GM23338 (cell line): ENCODE measurements at regions not wholly inside any gene's neighbourhood (a gene's known extent, or its start where the extent isn't known, plus 50 kb on each side); places are given as distances from the start of the nearest gene placed in this dataset.

Source experiments
- ATAC-seq: fragments of 200-7000 bp; cut with Tn5 transposase; 3 replicates; pipeline ENCODE4 v1.9.1; 2020
- DNase-seq: peaks from one replicate; pipeline ENCODE4 v3.0.0-alpha.2; 2015; ENCODE audit warnings: low spot score
- H2AFZ ChIP-seq: fragments of 200-600 bp; sonication (generic); 2 replicates; pipeline ENCODE4 v1.8.0; 2016; ENCODE audit warnings: antibody characterized with exemption, mild to moderate bottlenecking, moderate library complexity
- H3F3A ChIP-seq: fragments of 200-600 bp; sonication (generic); replicated peaks from 2 replicates; pipeline ENCODE4 v1.8.0; 2017; ENCODE audit warnings: antibody characterized with exemption, mixed run types, low read depth
- H3K27ac ChIP-seq: fragments of 200-600 bp; sonication (generic); 2 replicates; pipeline ENCODE4 v1.6.1; 2016; ENCODE audit warnings: low read depth
- H3K27me3 ChIP-seq: fragments of 200-600 bp; sonication (generic); 2 replicates; pipeline ENCODE4 v1.8.0; 2016; ENCODE audit warnings: mild to moderate bottlenecking, mixed run types, moderate library complexity; ENCODE audit not compliant: insufficient read depth
- H3K36me3 ChIP-seq: fragments of 200-600 bp; sonication (generic); 2 replicates; pipeline ENCODE4 v1.8.0; 2016; ENCODE audit warnings: mild to moderate bottlenecking; ENCODE audit not compliant: insufficient read depth
- H3K4me1 ChIP-seq: fragments of 200-600 bp; sonication (generic); 2 replicates; pipeline ENCODE4 v1.8.0; 2016; ENCODE audit warnings: mild to moderate bottlenecking, moderate library complexity; ENCODE audit not compliant: insufficient read depth
- H3K4me2 ChIP-seq: fragments of 200-600 bp; sonication (generic); 2 replicates; pipeline ENCODE4 v1.7.1; 2017; ENCODE audit warnings: mixed run types
- H3K4me3 ChIP-seq: fragments of 200-600 bp; sonication (generic); 2 replicates; pipeline ENCODE4 v1.6.1; 2016; ENCODE audit warnings: mixed run types
- H3K79me2 ChIP-seq: fragments of 200-600 bp; sonication (generic); replicated peaks from 2 replicates; pipeline ENCODE4 v1.8.0; 2017; ENCODE audit warnings: mild to moderate bottlenecking; ENCODE audit not compliant: insufficient read depth
- H3K9me2 ChIP-seq: fragments of 200-600 bp; sonication (generic); 2 replicates; pipeline ENCODE4 v1.8.0; 2017; ENCODE audit not compliant: insufficient read depth
- H4K20me1 ChIP-seq: fragments of 200-600 bp; sonication (generic); replicated peaks from 2 replicates; pipeline ENCODE4 v1.8.0; 2017; ENCODE audit warnings: mild to moderate bottlenecking; ENCODE audit not compliant: insufficient read depth
- H3K27ac Mint-ChIP-seq: 2 replicates; pipeline ENCODE4 v1.8.0; 2020; ENCODE audit warnings: inconsistent platforms, mild to moderate bottlenecking, moderate library complexity, mixed read lengths
- H3K27me3 Mint-ChIP-seq: 3 replicates; pipeline ENCODE4 v1.8.0; 2022; ENCODE audit warnings: low read depth, mild to moderate bottlenecking, moderate library complexity, mixed read lengths, inconsistent platforms; ENCODE audit not compliant: insufficient read depth, poor library complexity
- H3K36me3 Mint-ChIP-seq: 3 replicates; pipeline ENCODE4 v1.8.0; 2021; ENCODE audit warnings: low read depth, mild to moderate bottlenecking, inconsistent platforms, moderate library complexity, mixed read lengths
- H3K4me1 Mint-ChIP-seq: 3 replicates; pipeline ENCODE4 v1.8.0; 2020; ENCODE audit warnings: mild to moderate bottlenecking, inconsistent platforms, mixed read lengths
- H3K4me3 Mint-ChIP-seq: 3 replicates; pipeline ENCODE4 v1.8.0; 2021; ENCODE audit warnings: moderate library complexity, mild to moderate bottlenecking, inconsistent platforms, mixed read lengths
- H3K9me3 Mint-ChIP-seq: 3 replicates; pipeline ENCODE4 v1.8.0; 2020; ENCODE audit warnings: moderate library complexity, mild to moderate bottlenecking, inconsistent platforms, mixed read lengths
- EZH2phosphoT487 ChIP-seq: fragments of 200-600 bp; sonication (generic); IDR thresholded peaks from one replicate; pipeline ENCODE4 v1.8.1; 2018; ENCODE audit warnings: antibody characterized with exemption; ENCODE audit not compliant: unreplicated experiment
- STAT1 ChIP-seq: IDR thresholded peaks from one replicate; pipeline ENCODE4 v1.6.1; 2016; ENCODE audit warnings: antibody characterized with exemption; ENCODE audit not compliant: unreplicated experiment
- TF ChIP-seq, protein P1 (sequence below): fragments of 250-450 bp; sonication (Bioruptor Pico); IDR thresholded peaks from 2 replicates; pipeline ENCODE4 v1.5.0; 2020; ENCODE audit warnings: mild to moderate bottlenecking, moderate library complexity
- TF ChIP-seq, protein P2 (sequence below), 2 experiments: fragments of 200-600 bp in 1 of 2; sonication (generic) in 1 of 2; conservative IDR thresholded peaks; 2 replicates each; pipeline versions ENCODE4 v1.5.1 to v1.6.1; 2016 to 2017; ENCODE audit warnings: antibody characterized with exemption in 2 of 2, low read depth in 2 of 2, mild to moderate bottlenecking in 2 of 2, moderate library complexity in 1 of 2
- TF ChIP-seq, protein P3 (sequence below): IDR thresholded peaks from 2 replicates; pipeline ENCODE4 v1.6.1; 2016; ENCODE audit warnings: antibody characterized with exemption

GRCh38 chr11:121748068-121748467 lies 295.3 kb upstream of the SORL1-AS1 start (continued):
- TF ChIP-seq, protein P1, sequence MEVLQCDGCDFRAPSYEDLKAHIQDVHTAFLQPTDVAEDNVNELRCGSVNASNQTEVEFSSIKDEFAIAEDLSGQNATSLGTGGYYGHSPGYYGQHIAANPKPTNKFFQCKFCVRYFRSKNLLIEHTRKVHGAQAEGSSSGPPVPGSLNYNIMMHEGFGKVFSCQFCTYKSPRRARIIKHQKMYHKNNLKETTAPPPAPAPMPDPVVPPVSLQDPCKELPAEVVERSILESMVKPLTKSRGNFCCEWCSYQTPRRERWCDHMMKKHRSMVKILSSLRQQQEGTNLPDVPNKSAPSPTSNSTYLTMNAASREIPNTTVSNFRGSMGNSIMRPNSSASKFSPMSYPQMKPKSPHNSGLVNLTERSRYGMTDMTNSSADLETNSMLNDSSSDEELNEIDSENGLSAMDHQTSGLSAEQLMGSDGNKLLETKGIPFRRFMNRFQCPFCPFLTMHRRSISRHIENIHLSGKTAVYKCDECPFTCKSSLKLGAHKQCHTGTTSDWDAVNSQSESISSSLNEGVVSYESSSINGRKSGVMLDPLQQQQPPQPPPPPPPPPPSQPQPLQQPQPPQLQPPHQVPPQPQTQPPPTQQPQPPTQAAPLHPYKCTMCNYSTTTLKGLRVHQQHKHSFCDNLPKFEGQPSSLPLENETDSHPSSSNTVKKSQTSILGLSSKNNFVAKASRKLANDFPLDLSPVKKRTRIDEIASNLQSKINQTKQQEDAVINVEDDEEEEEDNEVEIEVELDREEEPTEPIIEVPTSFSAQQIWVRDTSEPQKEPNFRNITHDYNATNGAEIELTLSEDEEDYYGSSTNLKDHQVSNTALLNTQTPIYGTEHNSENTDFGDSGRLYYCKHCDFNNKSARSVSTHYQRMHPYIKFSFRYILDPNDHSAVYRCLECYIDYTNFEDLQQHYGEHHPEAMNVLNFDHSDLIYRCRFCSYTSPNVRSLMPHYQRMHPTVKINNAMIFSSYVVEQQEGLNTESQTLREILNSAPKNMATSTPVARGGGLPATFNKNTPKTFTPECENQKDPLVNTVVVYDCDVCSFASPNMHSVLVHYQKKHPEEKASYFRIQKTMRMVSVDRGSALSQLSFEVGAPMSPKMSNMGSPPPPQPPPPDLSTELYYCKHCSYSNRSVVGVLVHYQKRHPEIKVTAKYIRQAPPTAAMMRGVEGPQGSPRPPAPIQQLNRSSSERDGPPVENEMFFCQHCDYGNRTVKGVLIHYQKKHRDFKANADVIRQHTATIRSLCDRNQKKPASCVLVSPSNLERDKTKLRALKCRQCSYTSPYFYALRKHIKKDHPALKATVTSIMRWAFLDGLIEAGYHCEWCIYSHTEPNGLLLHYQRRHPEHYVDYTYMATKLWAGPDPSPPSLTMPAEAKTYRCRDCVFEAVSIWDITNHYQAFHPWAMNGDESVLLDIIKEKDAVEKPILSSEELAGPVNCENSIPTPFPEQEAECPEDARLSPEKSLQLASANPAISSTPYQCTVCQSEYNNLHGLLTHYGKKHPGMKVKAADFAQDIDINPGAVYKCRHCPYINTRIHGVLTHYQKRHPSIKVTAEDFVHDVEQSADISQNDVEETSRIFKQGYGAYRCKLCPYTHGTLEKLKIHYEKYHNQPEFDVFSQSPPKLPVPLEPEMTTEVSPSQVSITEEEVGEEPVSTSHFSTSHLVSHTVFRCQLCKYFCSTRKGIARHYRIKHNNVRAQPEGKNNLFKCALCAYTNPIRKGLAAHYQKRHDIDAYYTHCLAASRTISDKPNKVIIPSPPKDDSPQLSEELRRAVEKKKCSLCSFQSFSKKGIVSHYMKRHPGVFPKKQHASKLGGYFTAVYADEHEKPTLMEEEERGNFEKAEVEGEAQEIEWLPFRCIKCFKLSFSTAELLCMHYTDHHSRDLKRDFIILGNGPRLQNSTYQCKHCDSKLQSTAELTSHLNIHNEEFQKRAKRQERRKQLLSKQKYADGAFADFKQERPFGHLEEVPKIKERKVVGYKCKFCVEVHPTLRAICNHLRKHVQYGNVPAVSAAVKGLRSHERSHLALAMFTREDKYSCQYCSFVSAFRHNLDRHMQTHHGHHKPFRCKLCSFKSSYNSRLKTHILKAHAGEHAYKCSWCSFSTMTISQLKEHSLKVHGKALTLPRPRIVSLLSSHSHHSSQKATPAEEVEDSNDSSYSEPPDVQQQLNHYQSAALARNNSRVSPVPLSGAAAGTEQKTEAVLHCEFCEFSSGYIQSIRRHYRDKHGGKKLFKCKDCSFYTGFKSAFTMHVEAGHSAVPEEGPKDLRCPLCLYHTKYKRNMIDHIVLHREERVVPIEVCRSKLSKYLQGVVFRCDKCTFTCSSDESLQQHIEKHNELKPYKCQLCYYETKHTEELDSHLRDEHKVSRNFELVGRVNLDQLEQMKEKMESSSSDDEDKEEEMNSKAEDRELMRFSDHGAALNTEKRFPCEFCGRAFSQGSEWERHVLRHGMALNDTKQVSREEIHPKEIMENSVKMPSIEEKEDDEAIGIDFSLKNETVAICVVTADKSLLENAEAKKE (CRISPR knock-in tag), result no peak
- no peak for TF ChIP-seq EZH2phosphoT487

GRCh38 chr11:121743285-121743684 lies 290.5 kb upstream of the SORL1-AS1 start:
- Histone ChIP-seq H3F3A (no peaks in the 10 kb centered on the region), H3K4me3 (no peak overlapping the region), H3K27ac (no peak overlapping the region), H3K27me3 (no peaks in the 10 kb centered on the region), H3K79me2 (no peaks in the 10 kb centered on the region), H4K20me1 (no peaks in the 10 kb centered on the region), H3K9me2 (peaks cover 7% of the 10 kb centered on the region; the same call in 1 of the 2 replicates), H3K36me3 (peaks cover 7% of the 10 kb centered on the region), H3K4me1 (no peaks in the 10 kb centered on the region), H2AFZ (no peak overlapping the region), H3K4me2 (no peak overlapping the region)
- Mint-ChIP-seq H3K9me3 (peaks cover 16% of the 10 kb centered on the region; the same call in 2 of the 3 replicates), H3K27me3 (peaks cover 2% of the 10 kb centered on the region), H3K4me1 (no peaks in the 10 kb centered on the region), H3K36me3 (peaks cover 5% of the 10 kb centered on the region; the same call in 1 of the 3 replicates), H3K4me3 (no peak overlapping the region), H3K27ac (no peak overlapping the region)
- ATAC-seq (no peak), DNase-seq (no peak)
- TF ChIP-seq, protein P1 (CRISPR knock-in tag), result no peak
- TF ChIP-seq, protein P2, sequence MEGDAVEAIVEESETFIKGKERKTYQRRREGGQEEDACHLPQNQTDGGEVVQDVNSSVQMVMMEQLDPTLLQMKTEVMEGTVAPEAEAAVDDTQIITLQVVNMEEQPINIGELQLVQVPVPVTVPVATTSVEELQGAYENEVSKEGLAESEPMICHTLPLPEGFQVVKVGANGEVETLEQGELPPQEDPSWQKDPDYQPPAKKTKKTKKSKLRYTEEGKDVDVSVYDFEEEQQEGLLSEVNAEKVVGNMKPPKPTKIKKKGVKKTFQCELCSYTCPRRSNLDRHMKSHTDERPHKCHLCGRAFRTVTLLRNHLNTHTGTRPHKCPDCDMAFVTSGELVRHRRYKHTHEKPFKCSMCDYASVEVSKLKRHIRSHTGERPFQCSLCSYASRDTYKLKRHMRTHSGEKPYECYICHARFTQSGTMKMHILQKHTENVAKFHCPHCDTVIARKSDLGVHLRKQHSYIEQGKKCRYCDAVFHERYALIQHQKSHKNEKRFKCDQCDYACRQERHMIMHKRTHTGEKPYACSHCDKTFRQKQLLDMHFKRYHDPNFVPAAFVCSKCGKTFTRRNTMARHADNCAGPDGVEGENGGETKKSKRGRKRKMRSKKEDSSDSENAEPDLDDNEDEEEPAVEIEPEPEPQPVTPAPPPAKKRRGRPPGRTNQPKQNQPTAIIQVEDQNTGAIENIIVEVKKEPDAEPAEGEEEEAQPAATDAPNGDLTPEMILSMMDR (conservative IDR thresholded peaks at IDR 0.05; ENCODE audit: low read depth in 2 of 2), result no peak
- TF ChIP-seq, protein P3, sequence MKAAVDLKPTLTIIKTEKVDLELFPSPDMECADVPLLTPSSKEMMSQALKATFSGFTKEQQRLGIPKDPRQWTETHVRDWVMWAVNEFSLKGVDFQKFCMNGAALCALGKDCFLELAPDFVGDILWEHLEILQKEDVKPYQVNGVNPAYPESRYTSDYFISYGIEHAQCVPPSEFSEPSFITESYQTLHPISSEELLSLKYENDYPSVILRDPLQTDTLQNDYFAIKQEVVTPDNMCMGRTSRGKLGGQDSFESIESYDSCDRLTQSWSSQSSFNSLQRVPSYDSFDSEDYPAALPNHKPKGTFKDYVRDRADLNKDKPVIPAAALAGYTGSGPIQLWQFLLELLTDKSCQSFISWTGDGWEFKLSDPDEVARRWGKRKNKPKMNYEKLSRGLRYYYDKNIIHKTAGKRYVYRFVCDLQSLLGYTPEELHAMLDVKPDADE, result no peak
- TF ChIP-seq EZH2phosphoT487, result no peak
- TF ChIP-seq STAT1, result no peak
